ENCODE measurements at regions not wholly inside any gene's neighbourhood (a gene's known extent, or its start where the extent isn't known, plus 50 kb on each side); places are given as distances from the start of the nearest gene placed in this dataset.
"Not testable (repeated sequence)": the region's sequence is repeated elsewhere in the genome, so short reads cannot be mapped to it uniquely, and the experiment has no call there.

GRCh38 chr3:20726786-20727185 is 540.8 kb upstream of the SGO1 start:
- no peak for DNase-seq (ENCODE audit: low spot score)

- no peak for DNase-seq (ENCODE audit: low spot score)
Measured at GRCh38 chr3:20724241-20724640, 538.2 kb upstream of the SGO1 start.

DNA sequence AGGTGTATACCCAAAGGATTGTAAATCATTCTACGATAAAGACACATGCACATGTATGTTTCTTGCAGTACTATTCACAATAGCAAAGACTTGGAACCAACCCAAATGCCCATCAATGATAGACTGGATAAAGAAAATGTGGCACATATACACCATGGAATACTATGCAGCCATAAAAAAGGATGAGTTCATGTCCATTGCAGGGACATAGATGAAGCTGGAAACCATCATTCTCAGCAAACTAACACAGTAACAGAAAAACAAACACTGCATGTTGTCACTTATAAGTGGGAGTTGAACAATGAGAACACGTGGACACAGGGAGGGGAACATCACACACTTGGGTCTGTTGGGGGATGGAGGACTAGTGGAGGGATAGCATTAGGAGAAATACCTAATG is 530.4 kb upstream of the SGO1 start:
- DNase-seq (ENCODE audit: low spot score) = not testable (repeated sequence)

DNA sequence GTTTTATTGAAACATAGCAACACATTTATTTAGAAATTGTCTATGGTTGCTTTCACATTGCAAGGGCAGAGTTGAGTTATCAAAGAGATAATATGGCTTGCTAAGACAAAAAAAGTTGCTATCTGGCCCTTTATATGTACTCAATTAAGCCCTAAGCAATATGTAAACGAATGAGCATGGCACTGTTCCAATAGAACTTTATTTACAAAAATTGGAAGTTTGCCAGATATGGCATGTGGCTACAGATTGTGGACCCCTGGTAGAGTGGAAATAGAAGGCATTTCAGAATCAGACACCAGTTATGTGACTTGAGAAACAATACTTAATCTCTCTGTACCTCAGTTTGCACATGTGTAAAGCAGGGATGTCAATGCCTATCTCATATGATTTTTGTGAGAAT is 515.6 kb upstream of the SGO1 start:
- DNase-seq (ENCODE audit: low spot score) = no peak

DNA sequence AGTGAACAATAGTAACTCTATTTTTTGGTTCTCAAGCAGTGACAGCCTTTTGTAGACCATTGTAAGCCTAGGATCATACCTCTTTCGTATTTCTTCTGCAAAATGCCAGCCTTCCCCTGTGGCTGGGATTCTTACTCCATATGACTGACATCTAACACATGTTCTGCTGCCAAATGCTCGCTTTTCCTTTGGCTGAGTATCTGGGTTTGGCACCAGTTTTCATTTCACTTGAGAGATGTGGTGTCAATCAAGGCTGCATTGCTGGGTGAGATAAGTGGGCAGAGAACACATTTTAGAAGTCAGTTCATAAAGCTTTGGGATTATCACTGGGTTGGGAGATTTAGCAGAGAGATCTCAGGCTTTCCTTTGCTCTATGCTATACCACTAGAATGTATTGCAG is 514.7 kb upstream of the SGO1 start:
- DNase-seq (ENCODE audit: low spot score) = no peak

- no peak for DNase-seq (ENCODE audit: low spot score)
Measured at GRCh38 chr3:20698896-20699295, 512.9 kb upstream of the SGO1 start.

- DNase-seq (ENCODE audit: low spot score) = no peak
Measured at GRCh38 chr3:20696388-20697150, 510.6 kb upstream of the SGO1 start.

GRCh38 chr3:20692675-20693074 is 506.7 kb upstream of the SGO1 start:
- DNase-seq (ENCODE audit: low spot score) = no peak

DNA sequence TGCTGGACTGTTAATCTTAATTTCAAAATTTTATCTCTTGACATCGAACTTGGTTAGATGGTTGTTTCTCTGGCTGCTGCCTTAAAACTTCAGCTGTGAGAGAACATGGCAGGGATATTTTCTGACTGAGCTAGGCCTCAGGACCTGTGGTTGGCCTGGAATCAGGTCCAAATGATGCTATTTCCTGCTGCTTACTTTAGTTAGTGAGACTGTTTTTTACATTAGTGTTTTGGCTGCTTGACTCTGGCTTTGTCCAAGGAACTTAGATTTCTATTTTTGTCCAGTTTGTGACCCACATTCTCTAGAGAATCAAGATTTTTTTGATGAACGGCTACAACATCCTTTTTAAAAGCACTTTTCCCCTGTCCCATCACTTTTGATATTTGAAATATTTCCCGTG is 497.9 kb upstream of the SGO1 start:
- DNase-seq (ENCODE audit: low spot score) = no peak

GRCh38 chr3:20682573-20682972 is 496.6 kb upstream of the SGO1 start:
- no peak for DNase-seq (ENCODE audit: low spot score)

- no peak for DNase-seq (ENCODE audit: low spot score)
Measured at GRCh38 chr3:20680990-20681628, 495.1 kb upstream of the SGO1 start.

DNA sequence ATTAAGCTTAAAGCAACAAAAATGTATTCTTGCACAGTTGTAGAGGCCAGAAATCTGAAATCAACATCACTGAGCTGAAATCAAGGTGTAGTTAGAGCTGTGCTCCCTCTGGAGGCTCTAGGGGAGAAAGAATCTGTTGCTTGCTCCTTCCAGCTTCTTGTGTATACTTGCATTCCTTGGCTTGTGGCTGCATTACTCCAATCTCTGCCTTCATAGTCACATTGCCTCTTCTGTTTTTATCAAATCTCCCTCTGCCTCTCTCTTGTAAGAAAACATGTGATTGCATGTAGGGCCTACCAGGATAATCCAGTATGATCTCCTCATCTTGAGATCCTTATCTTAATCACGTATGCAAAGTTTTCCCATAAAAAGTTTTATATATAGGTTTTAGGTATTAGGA is 487.9 kb upstream of the SGO1 start:
- DNase-seq (ENCODE audit: low spot score) = no peak

DNA sequence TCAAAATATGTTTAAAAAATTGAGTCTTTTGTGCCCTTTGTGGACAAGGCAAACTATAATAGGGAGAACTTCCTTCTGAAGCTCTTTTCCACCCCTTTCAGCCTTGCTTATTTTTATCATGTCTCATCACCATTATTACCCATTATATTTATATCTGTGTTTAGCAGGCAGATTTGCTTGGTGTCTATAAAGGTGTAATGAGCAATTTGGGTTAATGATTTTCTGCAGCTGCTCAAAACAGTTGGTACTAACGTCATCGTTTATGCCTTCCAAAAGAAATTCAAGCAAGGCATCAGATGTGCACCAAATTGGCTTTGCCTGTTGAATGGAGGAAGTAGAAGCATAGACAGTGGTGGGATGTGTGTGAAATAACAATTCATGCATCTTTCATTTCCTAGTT is 483.7 kb upstream of the SGO1 start:
- DNase-seq (ENCODE audit: low spot score) = no peak

DNA sequence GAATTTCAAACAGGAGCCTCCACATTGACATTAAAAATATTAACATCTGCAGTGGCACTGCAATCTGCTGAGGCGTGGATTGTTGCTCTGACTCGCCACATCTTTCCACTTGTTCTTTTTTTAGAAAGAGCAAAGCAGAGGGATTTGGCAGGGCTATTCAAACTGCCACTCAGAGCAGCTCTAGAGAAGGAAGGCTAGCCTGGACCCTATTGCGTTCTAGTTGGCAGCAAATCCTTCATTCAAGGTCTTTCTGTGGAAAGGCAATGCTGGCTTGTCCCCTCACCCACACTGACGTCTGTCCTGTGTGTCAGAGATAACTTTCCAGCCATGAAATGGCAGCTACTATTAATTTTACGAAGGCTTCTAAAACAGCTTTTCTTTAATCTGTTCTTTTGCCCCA is 483.2 kb upstream of the SGO1 start:
- DNase-seq (ENCODE audit: low spot score) = no peak

- DNase-seq (ENCODE audit: low spot score) = no peak
Measured at GRCh38 chr3:20668411-20668810, 482.4 kb upstream of the SGO1 start.

GRCh38 chr3:20666091-20666490 is 480.1 kb upstream of the SGO1 start:
- DNase-seq (ENCODE audit: low spot score) = no peak

GRCh38 chr3:20658491-20658890 is 472.5 kb upstream of the SGO1 start:
- no peak for DNase-seq (ENCODE audit: low spot score)

DNA sequence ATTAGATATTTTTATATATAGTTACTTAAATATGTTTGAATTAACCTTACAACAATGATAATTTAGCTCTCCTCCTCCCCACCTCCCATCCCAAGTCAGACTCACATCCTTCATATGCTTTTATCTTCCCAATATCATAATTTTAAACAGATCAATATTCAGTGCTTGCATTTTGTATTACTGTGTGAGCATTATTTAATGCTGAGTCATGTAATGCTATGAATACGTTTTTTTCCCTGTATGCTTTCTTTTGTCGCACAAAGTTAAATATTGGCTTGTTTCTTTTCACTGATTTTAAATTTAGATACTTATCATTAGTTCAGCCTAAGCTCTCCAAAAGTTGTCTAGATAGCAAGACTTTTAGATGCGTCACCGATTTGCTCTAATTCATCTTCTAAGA is 471.6 kb upstream of the SGO1 start:
- no peak for DNase-seq (ENCODE audit: low spot score)

DNA sequence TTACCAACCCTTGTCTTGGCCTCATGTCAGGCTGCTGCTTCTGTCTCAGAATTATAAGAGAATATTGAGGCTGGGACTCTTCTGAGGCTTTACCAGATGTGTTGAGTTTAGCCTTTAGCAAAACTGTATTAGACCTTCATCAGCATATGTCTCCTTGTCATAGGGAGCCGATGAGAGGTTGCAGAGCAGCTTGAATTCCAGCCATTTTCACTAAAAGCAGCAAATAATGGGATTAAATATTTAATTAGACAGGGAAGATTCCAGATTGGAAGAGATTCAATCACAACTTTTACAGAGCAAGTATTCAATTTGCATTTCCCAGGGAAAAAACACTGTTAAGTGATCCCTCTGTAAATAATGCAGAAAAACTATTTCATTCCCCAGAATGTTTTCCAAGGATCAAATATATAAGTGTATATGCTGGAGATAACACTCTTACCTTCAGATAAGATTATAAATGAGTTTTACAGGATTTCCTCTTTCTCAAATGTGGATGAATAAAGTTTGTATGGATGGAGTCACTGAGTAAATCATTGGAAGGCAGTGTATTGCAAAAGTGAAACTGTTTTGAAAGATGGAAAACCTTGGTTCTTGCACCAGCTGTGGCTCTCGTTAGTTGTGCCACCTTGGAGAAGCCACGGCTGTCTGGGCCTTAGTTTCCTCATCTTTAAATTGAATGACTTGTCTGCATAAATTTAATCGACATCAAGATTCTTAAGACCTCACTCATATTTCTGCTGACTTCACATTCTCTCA is 466.4 kb upstream of the SGO1 start:
- DNase-seq (ENCODE audit: low spot score) = no peak

DNA sequence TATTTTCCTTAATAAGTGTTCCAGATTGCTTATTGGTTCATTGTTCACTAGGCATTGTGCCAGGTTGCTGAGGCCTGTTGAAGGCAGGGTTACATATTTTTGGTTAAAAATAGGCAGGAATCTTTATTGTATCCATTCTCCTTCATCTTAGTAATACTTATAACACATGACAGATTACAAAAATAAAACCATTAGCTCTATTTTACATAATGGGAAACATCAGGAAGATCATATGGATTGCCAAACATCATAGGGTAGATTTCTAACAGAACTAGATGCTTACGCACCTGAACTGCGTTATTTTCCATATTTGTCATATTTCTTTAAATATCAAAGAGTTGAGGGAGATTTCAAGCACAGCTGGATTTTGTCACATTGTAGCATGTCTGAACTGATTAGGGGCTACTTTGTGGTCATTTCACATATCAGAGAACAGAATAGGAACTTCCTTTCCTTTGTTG is 462.9 kb upstream of the SGO1 start:
- no peak for DNase-seq (ENCODE audit: low spot score)

DNA sequence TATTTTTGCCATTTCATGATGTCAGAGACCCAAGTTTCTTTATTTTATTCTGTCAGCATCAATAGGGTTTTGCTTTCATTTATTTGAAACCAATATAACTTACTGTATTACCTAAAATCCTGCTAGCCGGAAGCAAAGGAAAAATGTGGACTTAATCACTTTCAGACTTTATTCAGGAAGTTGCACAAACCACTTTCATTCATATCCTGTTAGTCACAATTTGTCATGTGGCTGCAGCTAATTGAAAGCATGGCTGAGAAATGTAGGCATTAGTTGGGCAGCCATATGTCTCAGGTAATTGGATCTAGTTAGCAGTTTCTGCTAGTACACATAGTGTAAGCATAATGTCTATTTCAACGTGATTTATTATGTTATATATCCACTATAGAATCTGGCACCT is 462.3 kb upstream of the SGO1 start:
- no peak for DNase-seq (ENCODE audit: low spot score)

DNA sequence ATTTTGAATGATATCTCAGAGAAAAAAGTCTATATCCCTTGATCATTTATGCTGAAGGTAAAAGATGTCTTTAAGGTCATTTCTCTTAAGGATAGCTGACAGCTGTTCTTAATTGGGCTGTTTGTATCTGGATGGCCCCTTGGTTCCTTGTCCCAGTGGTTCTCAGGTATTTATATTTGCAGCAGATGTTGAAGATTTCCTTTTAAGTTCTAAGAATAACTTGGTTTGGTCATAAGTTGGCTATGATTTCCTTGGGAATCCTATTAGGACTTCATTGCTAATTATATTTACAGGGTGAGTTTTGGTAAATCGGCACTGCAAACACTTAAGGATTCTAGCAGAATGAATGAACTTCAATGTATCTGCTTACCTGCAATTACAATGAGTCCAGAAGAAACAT is 460.4 kb upstream of the SGO1 start:
- DNase-seq (ENCODE audit: low spot score) = no peak

- no peak for DNase-seq (ENCODE audit: low spot score)
Measured at GRCh38 chr3:20645340-20645739, 459.3 kb upstream of the SGO1 start.
